Parathyroid adenoma (tissue), 2 donors: ENCODE measurements at regions not wholly inside any gene's neighbourhood (a gene's known extent, or its start where the extent isn't known, plus 50 kb on each side); places are given as distances from the start of the nearest gene placed in this dataset.
A peak's percentile ranks its signal among the peaks of the same experiment; 100 is the strongest.

ENCODE experiments used
- H2AFZ ChIP-seq: fragments of 300-600 bp; sonication (generic); one replicate; pipeline ENCODE4 v1.7.0; 2017; ENCODE audit warnings: antibody characterized with exemption, mild to moderate bottlenecking
- H3K27ac ChIP-seq: fragments of 300-600 bp; sonication (generic); one replicate; pipeline ENCODE4 v1.7.0; 2017
- H3K27me3 ChIP-seq: fragments of 300-600 bp; sonication (generic); one replicate; pipeline ENCODE4 v1.7.0; 2017; ENCODE audit warnings: low read length; ENCODE audit not compliant: control insufficient read depth, insufficient read depth
- H3K36me3 ChIP-seq: fragments of 300-600 bp; sonication (generic); one replicate; pipeline ENCODE4 v1.7.0; 2017; ENCODE audit warnings: low read length; ENCODE audit not compliant: control insufficient read depth, insufficient read depth
- H3K4me1 ChIP-seq: fragments of 300-600 bp; sonication (generic); one replicate; pipeline ENCODE4 v1.7.0; 2017; ENCODE audit warnings: control low read depth
- H3K4me2 ChIP-seq: fragments of 300-600 bp; sonication (generic); one replicate; pipeline ENCODE4 v1.7.0; 2017; ENCODE audit warnings: low read length
- H3K4me3 ChIP-seq: fragments of 300-600 bp; sonication (generic); one replicate; pipeline ENCODE4 v1.7.0; 2017; ENCODE audit warnings: low read depth, low read length
- H3K79me2 ChIP-seq: fragments of 300-600 bp; sonication (generic); one replicate; pipeline ENCODE4 v1.7.0; 2017; ENCODE audit warnings: control low read depth
- H3K9ac ChIP-seq: fragments of 300-600 bp; sonication (generic); one replicate; pipeline ENCODE4 v1.7.0; 2017; ENCODE audit warnings: mild to moderate bottlenecking
- H3K9me3 ChIP-seq: fragments of 300-600 bp; sonication (generic); one replicate; pipeline ENCODE4 v1.7.0; 2017; ENCODE audit warnings: low read length; ENCODE audit not compliant: control insufficient read depth
- CTCF ChIP-seq: fragments of 300-600 bp; sonication (generic); IDR thresholded peaks from one replicate; pipeline ENCODE4 v1.7.0; 2017; ENCODE audit warnings: antibody characterized with exemption, mild to moderate bottlenecking
- donor health status: primary hyperparathyroidism.

- H3K4me1 ChIP-seq = peaks cover 3% of the 10 kb centered on the region
- no peak for TF ChIP-seq CTCF
- H3K9me3 ChIP-seq = no peaks in the 10 kb centered on the region
Measured at GRCh38 chr2:41741951-41742595, 305.7 kb upstream of the PKDCC start.

GRCh38 chr2:41743324-41743723, 304.5 kb upstream of the PKDCC start:
- no peak overlapping the region for H3K4me2 ChIP-seq
- H2AFZ ChIP-seq = peak overlapping the region; percentile 14
- no peak overlapping the region for H3K9ac ChIP-seq
- H3K79me2 ChIP-seq = no peaks in the 10 kb centered on the region
- no peak for TF ChIP-seq CTCF
- no peaks in the 10 kb centered on the region for H3K9me3 ChIP-seq
- no peaks in the 10 kb centered on the region for H3K27me3 ChIP-seq
- peaks cover 3% of the 10 kb centered on the region for H3K4me1 ChIP-seq
- H3K36me3 ChIP-seq = no peaks in the 10 kb centered on the region
- no peak overlapping the region for H3K4me3 ChIP-seq
- no peak overlapping the region for H3K27ac ChIP-seq

More at GRCh38 chr2:41741951-41742595, 305.7 kb upstream of the PKDCC start:
- H3K36me3 ChIP-seq = no peaks in the 10 kb centered on the region
- no peaks in the 10 kb centered on the region for H3K79me2 ChIP-seq
- no peaks in the 10 kb centered on the region for H3K27me3 ChIP-seq
- H3K4me2 ChIP-seq = peak overlapping the region; percentile 14
- H3K4me3 ChIP-seq = no peak overlapping the region
- H2AFZ ChIP-seq = peak overlapping the region; percentile 26
- no peak overlapping the region for H3K9ac ChIP-seq
- no peak overlapping the region for H3K27ac ChIP-seq

GRCh38 chr2:41750829-41751228, 297.0 kb upstream of the PKDCC start:
- Histone ChIP-seq H3K27ac (no peak overlapping the region), H3K27me3 (no peaks in the 10 kb centered on the region), H2AFZ (no peak overlapping the region), H3K4me1 (no peaks in the 10 kb centered on the region), H3K4me2 (no peak overlapping the region), H3K79me2 (no peaks in the 10 kb centered on the region), H3K9me3 (no peaks in the 10 kb centered on the region), H3K36me3 (no peaks in the 10 kb centered on the region), H3K4me3 (no peak overlapping the region), H3K9ac (no peak overlapping the region)
- TF ChIP-seq CTCF = no peak

- no peak for TF ChIP-seq CTCF
- no peaks in the 10 kb centered on the region for H3K79me2 ChIP-seq
Measured at GRCh38 chr2:41759880-41760279, 287.9 kb upstream of the PKDCC start.

GRCh38 chr2:41763141-41763540, 284.7 kb upstream of the PKDCC start:
- no peaks in the 10 kb centered on the region for H3K79me2 ChIP-seq
- H3K4me1 ChIP-seq = peaks cover 10% of the 10 kb centered on the region
- no peak overlapping the region for H3K4me2 ChIP-seq
- H3K9ac ChIP-seq = no peak overlapping the region
- no peaks in the 10 kb centered on the region for H3K9me3 ChIP-seq
- no peak overlapping the region for H3K27ac ChIP-seq
- H3K36me3 ChIP-seq = no peaks in the 10 kb centered on the region
- no peak for TF ChIP-seq CTCF
- H3K27me3 ChIP-seq = no peaks in the 10 kb centered on the region
- no peak overlapping the region for H3K4me3 ChIP-seq
- peak overlapping the region; percentile 19 for H2AFZ ChIP-seq

More at GRCh38 chr2:41759880-41760279, 287.9 kb upstream of the PKDCC start:
- peaks cover 10% of the 10 kb centered on the region for H3K4me1 ChIP-seq
- no peak overlapping the region for H3K4me2 ChIP-seq
- H3K36me3 ChIP-seq = no peaks in the 10 kb centered on the region
- H3K9ac ChIP-seq = no peak overlapping the region
- no peaks in the 10 kb centered on the region for H3K27me3 ChIP-seq
- H2AFZ ChIP-seq = no peak overlapping the region
- no peaks in the 10 kb centered on the region for H3K9me3 ChIP-seq
- no peak overlapping the region for H3K4me3 ChIP-seq
- no peak overlapping the region for H3K27ac ChIP-seq
